HG03175 (cell line): ENCODE measurements at regions not wholly inside any gene's neighbourhood (a gene's known extent, or its start where the extent isn't known, plus 50 kb on each side); places are given as distances from the start of the nearest gene placed in this dataset.

ENCODE experiments used
- ATAC-seq: cut with Tn5 transposase; IDR thresholded peaks from one replicate; pipeline ENCODE4 v1.9.1; 2021; ENCODE audit warnings: mild to moderate bottlenecking, moderate library complexity; ENCODE audit not compliant: unreplicated experiment

DNA sequence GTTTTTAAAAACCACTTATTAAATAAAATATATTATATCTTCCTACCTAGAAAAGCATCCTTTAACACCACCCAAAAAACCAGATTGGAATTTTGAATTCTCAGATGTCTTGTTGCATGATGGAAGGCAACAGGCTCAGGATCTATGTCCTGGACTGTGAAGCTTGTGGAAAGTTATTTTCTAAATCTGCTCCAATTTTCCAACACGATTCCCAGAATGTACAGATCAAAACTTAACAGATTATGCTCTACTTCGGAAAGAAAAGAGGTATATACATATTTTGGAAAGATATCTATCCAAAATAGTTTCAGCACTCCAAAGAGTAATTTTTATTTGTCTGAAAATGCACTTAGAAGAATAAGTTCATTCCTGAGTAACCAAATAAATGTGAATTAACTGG is 291.7 kb upstream of the EMCN start:
- ATAC-seq: no peak

DNA sequence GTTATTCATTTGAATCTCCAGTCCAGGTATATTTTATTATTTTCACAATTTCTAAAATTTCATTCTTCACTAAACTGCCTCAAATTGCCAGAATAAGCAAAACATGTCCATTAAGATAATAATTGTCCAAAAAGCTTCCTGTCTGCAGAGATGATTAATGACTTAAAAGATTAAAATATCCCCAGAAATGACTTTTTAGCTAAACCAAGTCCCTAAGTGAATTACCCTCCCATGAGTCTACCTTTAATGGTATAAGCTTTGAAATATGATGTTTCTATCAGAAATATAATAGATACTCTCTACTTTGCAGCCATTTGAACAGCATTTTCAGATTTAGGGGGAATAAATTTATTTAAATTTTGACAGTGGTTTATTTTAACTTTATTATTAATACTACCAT is 289.2 kb upstream of the EMCN start:
- no peak for ATAC-seq

GRCh38 chr4:100805538-100805937 is 287.7 kb upstream of the EMCN start:
- no peak for ATAC-seq

- no peak for ATAC-seq
These were observed 286.9 kb upstream of the EMCN start for GRCh38 chr4:100804576-100805360.

DNA sequence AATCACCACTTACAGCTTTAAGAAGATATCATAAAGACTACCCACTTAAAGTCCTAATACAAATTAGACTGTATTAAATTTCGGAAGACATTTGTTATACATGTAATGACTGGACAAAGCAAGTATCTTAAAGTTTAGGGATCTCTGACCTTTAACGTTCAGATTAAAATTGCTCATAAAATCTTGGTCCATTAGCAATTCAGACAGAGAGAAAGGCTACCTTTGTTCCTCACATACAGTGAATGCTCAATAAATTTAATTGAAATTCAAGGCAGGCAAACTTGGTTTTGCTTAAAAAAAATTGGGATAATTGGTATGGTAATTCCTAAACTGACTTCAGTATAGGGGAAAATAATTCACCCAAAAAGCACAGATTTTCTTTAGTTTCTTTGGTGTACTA is 285.9 kb upstream of the EMCN start:
- ATAC-seq: no peak

DNA sequence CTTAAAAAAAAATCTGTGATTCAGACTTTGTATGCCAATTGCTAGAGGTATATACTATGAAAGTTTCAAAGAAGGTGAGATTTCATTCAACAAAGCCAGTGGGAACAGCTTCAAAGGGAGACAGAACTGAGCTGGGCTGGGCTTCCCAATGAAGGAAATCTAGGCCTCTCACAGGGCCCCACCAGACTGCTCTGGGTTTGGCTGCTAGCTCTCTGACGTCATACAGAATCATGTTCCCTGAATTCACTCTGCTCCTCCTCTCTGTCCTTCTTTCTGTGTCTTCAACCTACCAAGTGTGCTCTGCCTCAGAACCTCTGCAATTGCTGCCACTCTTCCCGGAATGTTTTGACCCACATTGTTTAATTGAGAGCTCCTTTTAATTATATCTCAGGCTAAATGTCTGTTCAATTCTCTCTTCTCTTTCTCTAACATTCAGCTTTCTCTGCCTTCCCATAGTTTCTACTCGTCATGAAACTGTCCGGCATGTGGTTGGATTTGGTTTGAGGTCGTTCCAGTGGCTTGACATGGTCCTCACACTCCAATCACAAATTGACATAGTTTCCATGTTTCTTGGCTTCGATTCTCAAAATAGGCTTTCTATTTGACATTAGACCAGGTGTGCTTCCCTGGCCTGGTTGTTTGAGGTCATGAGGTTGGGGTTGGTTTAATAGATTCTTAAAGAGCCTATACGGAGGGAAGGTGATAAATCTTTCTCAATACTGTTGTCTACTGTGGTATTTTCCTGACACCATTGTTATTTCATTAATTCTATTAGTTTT is 282.1 kb upstream of the EMCN start:
- ATAC-seq: no peak

GRCh38 chr4:100797791-100798190 is 280.0 kb upstream of the EMCN start:
- no peak for ATAC-seq

DNA sequence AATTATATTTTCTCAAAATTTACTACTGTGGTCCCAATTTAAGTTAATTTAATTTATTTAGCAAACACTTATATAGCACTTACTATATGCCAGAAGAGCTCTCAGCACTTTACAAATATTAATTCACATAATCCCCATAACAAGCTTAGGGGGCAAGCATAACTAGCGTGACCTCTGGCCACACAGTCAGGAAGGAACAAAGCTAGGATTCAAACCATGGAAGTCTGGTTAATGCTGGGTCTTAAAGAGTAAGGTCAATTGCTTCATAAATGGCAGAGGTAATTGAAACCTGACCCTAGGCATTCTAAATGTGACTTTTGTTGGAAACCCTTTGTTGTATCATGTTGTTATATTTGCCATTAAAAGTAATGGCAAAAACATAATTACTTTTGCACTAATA is 279.5 kb upstream of the EMCN start:
- no peak for ATAC-seq

DNA sequence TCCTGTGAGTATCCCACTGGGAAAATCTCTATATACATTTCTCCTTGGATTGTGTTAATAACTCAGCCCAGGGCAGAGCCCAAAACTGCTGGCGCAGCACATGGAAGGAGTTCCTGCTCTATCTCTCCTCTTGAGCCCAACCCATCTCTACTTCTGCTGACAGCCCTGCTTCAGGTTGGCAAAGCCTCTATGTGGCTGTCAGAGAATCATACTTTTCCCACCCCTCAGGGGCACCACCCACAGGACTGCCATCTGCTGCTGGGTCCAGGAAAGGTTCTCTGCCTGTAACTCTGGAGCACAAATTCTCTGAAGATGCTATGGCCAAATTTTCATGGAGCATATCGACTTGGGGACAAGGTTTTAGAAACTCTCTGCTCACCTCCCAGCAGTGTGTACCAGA is 278.5 kb upstream of the EMCN start:
- ATAC-seq: no peak

DNA sequence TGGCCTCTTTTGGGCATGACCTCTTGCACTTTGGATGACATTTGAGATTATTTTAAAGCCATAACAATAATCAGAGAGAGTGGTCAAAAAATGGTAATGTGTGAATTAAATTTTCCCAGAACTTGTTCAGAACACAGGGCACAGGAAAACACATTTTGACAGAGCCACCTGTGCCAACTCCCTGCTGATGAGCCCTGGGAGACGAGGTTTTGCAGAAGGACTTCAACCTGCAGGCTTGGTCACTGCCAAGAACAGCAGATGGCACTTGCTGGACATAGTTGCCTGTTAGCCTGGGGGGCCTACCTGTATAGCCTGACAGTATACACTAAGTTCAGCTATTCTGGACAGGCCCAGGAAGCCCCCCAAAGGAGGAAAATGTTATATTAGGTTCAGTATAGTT is 277.8 kb upstream of the EMCN start:
- no peak for ATAC-seq

DNA sequence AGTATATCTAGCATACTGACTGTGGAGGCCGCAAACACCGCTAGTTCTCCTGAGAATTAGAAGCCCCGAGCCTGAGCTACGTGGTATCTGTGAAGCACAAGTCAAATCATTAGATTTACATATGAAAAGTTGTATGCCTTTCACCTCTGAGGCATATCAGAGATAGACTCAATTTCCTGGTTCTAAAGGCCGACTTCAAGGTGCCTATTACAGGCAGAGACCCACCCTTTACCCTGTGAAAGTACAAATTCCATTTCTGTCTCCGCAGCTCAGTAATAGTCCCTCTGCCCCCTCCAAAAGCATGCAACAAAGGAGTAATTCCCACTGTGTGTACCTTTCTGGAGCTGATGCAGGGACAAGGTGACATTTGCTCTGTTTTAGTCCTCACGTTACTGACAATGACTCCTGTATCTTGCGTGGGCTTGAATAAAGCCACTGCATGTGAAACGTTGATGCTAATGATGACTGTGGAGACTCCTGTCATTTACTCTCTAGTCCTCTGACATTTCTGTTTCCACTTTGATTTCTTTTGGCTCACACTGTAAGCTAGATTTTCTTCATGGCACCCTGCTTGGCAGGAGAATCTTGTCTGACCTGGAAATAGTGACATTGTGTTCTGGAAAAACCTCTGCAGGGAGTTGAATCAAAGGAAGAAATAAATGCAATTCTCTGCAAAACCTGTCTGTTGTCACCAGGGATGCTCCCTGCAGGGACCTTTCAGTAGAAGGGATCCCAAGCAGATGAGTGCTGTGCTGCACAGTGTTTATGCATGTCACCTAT is 273.2 kb upstream of the EMCN start:
- ATAC-seq: no peak

DNA sequence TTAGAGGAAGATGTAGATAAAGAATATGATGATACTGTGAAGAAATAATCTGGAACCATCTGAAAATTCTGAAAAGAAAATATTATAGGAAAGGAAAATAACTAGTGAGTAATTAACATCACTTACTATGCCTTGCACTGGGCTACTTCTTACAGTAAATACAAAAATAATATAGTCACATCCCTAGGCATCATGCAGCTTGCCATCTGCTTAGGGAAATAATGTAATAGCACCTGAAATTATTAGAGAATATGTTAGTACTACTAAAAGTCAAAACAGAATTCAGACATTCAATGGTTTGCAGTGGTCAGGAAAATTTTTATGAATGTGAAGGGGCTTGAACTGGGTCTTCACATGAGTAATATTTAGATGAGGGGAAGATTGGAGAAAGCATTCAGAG is 272.2 kb upstream of the EMCN start:
- no peak for ATAC-seq

DNA sequence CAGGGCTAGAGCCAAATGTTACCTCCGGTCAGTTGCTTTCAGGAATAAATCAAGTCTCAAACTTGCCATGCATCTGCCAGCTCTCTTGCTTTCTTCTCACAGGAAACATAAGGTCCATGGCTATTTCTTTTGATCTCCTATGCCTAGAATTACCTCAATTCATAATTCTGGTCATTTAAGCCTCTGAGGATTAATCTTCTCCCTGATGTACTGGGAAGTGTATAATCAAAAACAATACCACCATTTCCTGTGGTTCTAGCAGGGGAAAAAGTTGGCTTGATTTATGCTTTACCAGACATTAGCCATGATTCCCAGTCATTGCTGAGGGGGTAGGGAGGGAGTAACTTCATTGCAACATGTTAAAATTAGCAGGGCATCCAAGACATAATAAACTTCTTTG is 268.7 kb upstream of the EMCN start:
- no peak for ATAC-seq

DNA sequence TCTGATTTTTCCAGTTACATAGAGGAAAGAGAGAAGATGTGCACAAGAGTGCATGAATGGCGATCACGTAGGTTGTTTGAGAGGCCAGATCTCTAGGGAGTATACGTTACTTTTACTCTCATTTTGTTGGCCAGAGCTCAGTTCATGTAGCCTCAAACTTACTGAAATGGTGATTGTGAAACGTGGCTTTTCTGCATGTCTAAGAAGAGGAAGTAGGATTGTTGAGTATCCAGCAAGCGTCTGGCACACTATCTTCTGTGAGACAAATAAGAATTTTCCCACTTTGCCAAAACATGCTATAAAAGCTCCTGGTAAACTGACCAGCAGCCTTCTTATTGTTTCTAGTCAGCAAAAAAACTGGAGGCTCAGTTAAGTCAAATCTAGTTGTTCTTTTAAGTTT is 264.5 kb upstream of the EMCN start:
- no peak for ATAC-seq

- no peak for ATAC-seq
These were observed 263.6 kb upstream of the EMCN start for GRCh38 chr4:100781435-100781834.

GRCh38 chr4:100780126-100780525 is 262.3 kb upstream of the EMCN start:
- ATAC-seq: no peak

DNA sequence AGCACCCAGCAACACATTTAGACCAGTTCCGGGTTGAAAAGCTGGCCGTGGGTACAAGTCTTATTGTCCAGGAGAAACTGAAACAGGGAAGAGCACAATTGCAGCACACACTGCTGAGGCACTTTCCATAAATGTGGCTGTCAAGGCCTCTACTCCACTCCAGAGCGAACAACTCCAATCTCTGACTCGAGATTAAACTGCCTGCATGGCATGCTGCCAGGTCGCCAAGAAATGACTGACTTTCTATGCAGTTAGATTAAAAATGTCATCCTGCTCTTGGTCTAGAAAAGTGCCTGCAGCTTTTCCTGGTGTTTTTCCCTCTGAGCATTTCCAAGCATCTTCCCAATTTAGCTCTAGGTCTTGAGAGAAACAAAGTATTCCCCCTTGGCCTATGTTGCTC is 260.6 kb upstream of the EMCN start:
- ATAC-seq: no peak

GRCh38 chr4:100762738-100763137 is 244.9 kb upstream of the EMCN start:
- no peak for ATAC-seq

- ATAC-seq: no peak
These were observed 236.9 kb upstream of the EMCN start for GRCh38 chr4:100754751-100755150.

DNA sequence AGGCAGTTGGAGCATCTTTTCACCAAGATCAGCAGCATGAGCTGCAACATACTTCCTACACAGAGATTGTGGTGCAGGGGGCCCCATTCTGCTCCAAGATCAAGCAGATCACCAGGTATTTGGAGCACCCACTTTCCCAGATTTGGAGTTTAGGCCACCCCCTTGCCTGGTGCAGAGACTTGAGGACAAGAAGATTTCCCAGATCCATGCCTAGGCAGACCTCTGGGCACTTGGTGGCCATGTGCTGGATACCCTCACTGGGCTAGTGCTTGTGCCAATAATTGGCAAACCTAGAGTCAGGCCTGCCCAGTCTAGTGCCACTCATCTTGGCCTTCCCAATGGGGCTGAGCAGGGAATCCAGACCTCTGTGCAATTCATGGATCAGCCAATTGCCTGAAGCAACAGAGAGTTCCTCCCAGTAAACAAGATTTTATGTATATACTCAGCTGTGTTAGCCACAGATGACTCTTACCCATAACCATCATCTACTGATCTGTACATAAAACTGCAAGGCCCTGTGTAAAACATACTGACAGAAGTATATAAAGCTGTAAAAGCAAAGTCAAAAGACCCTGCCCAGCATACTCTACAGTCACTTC is 228.4 kb upstream of the EMCN start:
- no peak for ATAC-seq

DNA sequence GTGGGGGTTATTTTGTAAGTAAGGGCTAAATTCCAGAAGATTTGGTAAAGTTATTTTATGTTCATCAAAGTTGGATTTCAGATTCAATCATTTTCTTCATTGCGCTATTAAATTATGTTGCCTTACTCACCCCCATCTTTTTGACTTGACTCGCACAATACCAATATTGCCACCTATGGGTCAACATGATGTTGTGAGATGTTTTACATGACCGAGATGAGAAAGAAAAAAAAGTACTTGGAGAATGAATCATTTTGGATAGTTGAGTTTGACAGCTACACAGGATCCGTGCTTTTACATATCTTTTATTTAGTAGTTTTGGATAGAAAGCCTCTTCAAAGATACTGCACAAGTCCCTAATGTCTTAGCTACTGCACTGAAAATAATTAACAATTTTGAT is 224.2 kb upstream of the EMCN start:
- no peak for ATAC-seq
